PFSK-1 (cell line): ENCODE measurements at regions not wholly inside any gene's neighbourhood (a gene's known extent, or its start where the extent isn't known, plus 50 kb on each side); places are given as distances from the start of the nearest gene placed in this dataset.

Source experiments
- FOXP2 ChIP-seq: optimal IDR thresholded peaks from 2 replicates; pipeline ENCODE3; 2011; ENCODE audit warnings: borderline replicate concordance, control low read depth, inconsistent platforms; ENCODE audit not compliant: insufficient read depth; ENCODE audit errors: extremely low read length, extremely low read depth
- POLR2AphosphoS5 ChIP-seq: IDR thresholded peaks from 2 replicates; pipeline ENCODE4 v1.6.1; 2012; ENCODE audit warnings: low read depth, mild to moderate bottlenecking, control low read depth, low read length, moderate library complexity
- SIN3A ChIP-seq: IDR thresholded peaks from 2 replicates; pipeline ENCODE4 v1.6.1; 2012; ENCODE audit warnings: mild to moderate bottlenecking, low read length, moderate library complexity, borderline replicate concordance; ENCODE audit not compliant: insufficient read depth
- TAF1 ChIP-seq: IDR thresholded peaks from 2 replicates; pipeline ENCODE4 v1.6.1; 2012; ENCODE audit warnings: low read length, control low read depth, borderline replicate concordance; ENCODE audit not compliant: insufficient read depth
- TF ChIP-seq, protein P1 (sequence below), 2 experiments: IDR thresholded peaks; 2 replicates each; pipeline versions ENCODE4 v1.6.1 to v1.8.0; 2011 to 2012; ENCODE audit warnings: low read depth in 2 of 2, low read length in 2 of 2, control low read depth in 1 of 2, inconsistent platforms in 1 of 2, mild to moderate bottlenecking in 1 of 2, moderate library complexity in 1 of 2; ENCODE audit not compliant: insufficient read depth in 1 of 2

DNA sequence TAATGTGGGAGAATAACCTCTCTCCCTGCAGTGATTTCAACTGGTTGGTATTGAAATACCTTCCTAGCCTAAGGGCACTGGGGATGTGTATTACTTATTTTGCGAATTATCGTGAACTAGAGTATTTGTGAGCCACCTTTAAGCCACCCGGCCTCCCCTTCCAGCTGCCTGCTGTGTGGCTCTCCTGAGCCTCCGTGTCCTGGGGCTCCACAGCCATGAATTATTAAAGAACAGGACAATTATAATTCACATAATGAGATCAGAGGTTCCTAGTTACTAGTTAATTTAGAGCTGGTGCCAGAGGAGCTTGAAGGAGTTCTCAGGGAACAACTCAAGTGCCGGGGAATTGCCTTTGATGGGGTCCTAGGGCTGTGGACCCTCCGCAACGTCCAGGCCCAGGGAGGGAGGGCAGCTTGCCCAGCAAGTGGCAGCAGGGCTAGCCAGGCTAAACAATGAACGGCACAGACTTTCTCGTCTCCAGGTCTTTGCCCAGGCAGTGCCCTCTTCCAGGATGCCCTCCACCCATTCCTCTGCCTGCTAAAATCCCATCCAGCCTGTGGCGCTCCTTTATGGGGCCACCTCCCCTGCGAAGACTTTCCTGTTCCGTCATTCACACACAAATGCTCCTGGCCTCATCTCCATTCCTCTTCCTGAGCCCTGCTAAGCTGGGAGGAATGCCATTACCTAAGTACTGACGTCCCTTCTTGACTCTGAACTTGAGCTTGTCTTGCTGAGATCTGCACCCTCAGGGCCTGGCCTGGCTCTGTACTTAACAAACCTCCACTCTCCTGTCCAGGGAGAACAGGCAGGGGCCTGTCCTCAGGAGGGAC, 91.5 kb downstream of the RTL6 start:
- TF ChIP-seq SIN3A (no peak), POLR2AphosphoS5 (no peak), FOXP2 (no peak), TAF1 (no peak)
- TF ChIP-seq, protein P1, sequence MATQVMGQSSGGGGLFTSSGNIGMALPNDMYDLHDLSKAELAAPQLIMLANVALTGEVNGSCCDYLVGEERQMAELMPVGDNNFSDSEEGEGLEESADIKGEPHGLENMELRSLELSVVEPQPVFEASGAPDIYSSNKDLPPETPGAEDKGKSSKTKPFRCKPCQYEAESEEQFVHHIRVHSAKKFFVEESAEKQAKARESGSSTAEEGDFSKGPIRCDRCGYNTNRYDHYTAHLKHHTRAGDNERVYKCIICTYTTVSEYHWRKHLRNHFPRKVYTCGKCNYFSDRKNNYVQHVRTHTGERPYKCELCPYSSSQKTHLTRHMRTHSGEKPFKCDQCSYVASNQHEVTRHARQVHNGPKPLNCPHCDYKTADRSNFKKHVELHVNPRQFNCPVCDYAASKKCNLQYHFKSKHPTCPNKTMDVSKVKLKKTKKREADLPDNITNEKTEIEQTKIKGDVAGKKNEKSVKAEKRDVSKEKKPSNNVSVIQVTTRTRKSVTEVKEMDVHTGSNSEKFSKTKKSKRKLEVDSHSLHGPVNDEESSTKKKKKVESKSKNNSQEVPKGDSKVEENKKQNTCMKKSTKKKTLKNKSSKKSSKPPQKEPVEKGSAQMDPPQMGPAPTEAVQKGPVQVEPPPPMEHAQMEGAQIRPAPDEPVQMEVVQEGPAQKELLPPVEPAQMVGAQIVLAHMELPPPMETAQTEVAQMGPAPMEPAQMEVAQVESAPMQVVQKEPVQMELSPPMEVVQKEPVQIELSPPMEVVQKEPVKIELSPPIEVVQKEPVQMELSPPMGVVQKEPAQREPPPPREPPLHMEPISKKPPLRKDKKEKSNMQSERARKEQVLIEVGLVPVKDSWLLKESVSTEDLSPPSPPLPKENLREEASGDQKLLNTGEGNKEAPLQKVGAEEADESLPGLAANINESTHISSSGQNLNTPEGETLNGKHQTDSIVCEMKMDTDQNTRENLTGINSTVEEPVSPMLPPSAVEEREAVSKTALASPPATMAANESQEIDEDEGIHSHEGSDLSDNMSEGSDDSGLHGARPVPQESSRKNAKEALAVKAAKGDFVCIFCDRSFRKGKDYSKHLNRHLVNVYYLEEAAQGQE (IDR thresholded peaks at IDR 0.05; ENCODE audit: insufficient read depth in 1 of 2, low read depth in 2 of 2, low read length in 2 of 2): no peak

DNA sequence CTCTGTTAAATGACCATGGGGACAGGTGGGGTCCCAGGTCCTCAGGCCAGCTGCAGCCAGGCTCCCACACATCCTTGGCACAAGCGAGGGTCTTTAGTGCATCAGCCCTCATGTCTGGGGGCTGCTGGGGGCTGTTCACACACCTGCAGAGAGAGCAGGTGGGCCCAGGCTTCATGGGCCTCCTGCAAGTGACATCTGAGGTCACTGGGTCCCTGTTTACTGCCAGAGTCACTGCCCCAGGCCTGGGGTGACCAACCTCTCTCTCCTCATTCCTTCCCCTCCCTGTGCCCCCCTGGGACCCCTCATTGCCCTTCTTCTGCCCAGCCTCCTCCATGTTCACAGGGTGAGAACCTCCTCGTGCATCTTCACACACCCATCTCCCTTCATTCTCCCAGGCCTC, 92.4 kb downstream of the RTL6 start:
- TF ChIP-seq FOXP2 (no peak), POLR2AphosphoS5 (no peak), SIN3A (no peak), TAF1 (no peak)
- TF ChIP-seq, protein P1 (IDR thresholded peaks at IDR 0.05; ENCODE audit: insufficient read depth in 1 of 2, low read depth in 2 of 2, low read length in 2 of 2): no peak

DNA sequence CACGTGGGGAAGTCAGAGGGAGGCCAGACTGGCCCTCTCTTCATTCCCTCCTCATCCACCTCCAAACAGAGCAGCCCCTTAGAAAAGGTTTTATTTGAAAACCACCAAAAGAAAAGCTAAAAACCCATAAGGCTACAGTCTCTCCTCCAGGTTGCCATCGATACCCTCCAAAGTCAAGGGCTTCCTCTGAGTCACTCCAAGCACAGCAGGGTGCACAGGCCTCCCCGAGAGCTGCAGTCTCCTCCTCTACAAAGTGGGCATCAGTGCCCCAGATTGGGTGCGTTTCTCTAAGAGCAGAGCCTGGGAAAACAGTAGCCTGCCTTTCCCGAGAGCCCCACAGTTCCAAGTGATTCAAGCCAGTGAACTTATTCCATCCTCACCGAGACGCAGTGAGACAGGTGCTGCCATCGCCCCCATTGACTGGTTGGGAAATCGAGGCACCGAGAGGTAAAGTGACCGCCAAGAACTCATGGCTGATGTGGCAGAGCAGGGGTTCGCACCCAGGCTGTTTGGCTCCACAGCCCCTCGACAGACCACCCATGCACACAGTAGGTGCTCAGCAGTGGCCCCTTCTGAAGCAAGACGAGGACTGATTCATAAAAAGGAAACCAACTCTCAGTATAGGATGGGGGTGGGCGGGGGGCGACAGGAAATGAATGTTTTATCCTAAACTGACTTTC, 91.7 kb upstream of the SHISAL1 start:
- TF ChIP-seq SIN3A: no peak
- no peak for TF ChIP-seq FOXP2
- TF ChIP-seq, protein P1 (IDR thresholded peaks at IDR 0.05; ENCODE audit: insufficient read depth in 1 of 2, low read depth in 2 of 2, low read length in 2 of 2): no peak
- TF ChIP-seq POLR2AphosphoS5: no peak
- no peak for TF ChIP-seq TAF1

DNA sequence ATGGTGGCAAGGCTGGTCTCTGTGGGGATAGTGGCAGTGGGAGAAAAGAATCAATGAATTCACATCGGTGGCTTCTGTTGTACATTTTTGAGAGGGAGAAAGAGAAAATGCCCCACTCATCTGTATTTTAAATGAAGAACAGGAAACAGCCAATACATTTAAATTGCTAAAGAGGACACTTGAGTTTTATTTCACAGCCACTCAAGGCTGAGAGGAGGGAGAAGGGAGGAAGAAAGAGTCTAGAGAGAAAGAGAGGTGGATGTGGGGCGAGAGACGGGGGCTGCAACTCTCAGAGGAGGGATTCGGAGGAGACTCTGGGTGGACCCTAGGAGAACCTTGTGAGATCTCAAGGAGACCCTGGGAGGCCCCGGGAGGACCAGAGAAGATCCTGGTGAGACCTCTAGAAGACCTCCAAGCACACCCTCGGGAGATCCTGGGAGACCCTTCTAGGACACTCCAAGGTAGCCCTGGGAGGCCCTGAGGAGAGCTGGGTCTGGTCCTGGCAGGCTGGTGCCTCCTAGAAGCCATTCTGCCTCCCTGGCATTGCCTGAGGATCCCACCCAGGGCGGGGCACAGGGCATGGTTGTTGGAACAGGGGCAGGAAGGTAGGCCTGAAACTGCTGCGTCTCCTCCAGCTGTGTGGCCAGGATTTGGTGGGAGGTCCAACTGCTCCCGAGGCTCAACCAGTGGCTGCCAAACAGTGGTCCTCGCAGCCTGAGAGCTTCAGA, 91.0 kb upstream of the SHISAL1 start:
- no peak for TF ChIP-seq SIN3A
- TF ChIP-seq FOXP2: no peak
- TF ChIP-seq POLR2AphosphoS5: no peak
- TF ChIP-seq TAF1: no peak
- TF ChIP-seq, protein P1 (IDR thresholded peaks at IDR 0.05; ENCODE audit: insufficient read depth in 1 of 2, low read depth in 2 of 2, low read length in 2 of 2): no peak
